SK-N-SH (cell line): ENCODE measurements at regions not wholly inside any gene's neighbourhood (a gene's known extent, or its start where the extent isn't known, plus 50 kb on each side); places are given as distances from the start of the nearest gene placed in this dataset.

Experiments used
- CTCF ChIA-PET: fragments of 300-600, 350-600 bp; formaldehyde crosslinking; extraction: SDS; loops from one replicate; lab custom pipeline; 2021; lab: Yijun Ruan, JAX
- POLR2A ChIA-PET: fragments of 350-600 bp; sonication (Branson Sonifier 250); formaldehyde crosslinking; extraction: SDS; loops from one replicate; lab custom pipeline; 2020; ENCODE audit warnings: antibody characterized with exemption, inconsistent platforms; lab: Yijun Ruan, JAX
- DNase-seq: peaks from one replicate; pipeline ENCODE4 v3.0.0; 2012
- H2AFZ ChIP-seq: fragments of 200-600 bp; sonication (generic); 2 replicates; pipeline ENCODE4 v1.8.1; 2016; ENCODE audit warnings: antibody characterized with exemption, mild to moderate bottlenecking, low read depth
- H3F3A ChIP-seq: fragments of 200-600 bp; sonication (generic); replicated peaks from 2 replicates; pipeline ENCODE3; 2016; ENCODE audit warnings: antibody characterized with exemption, mild to moderate bottlenecking; ENCODE audit not compliant: insufficient read depth
- H3K27ac ChIP-seq, 2 experiments: fragments of 200-500 bp in 1 of 2; fragments of 200-600 bp in 1 of 2; sonication (Bioruptor generic) in 1 of 2; sonication (generic), shearing (Covaris generic) in 1 of 2; 2 replicates each; pipeline versions ENCODE4 v1.5.1 to v1.6.1; 2014 to 2016; ENCODE audit warnings: low read depth in 2 of 2, inconsistent platforms in 1 of 2, low read length in 1 of 2, mild to moderate bottlenecking in 1 of 2, mixed read lengths in 1 of 2
- H3K27me3 ChIP-seq: fragments of 200-600 bp; sonication (generic), shearing (Covaris generic); 2 replicates; pipeline ENCODE4 v1.6.1; 2016; ENCODE audit warnings: mixed run types; ENCODE audit not compliant: insufficient read depth
- H3K36me3 ChIP-seq, 2 experiments: fragments of 200-500 bp in 1 of 2; fragments of 200-600 bp in 1 of 2; sonication (Bioruptor generic) in 1 of 2; sonication (generic) in 1 of 2; replicated peaks in 1 of 2; 2 replicates each; pipeline versions ENCODE3 to v1.5.1; 2014 to 2016; ENCODE audit warnings: low read length in 1 of 2, mild to moderate bottlenecking in 1 of 2; ENCODE audit not compliant: insufficient read depth in 2 of 2, control insufficient read depth in 1 of 2
- H3K4me1 ChIP-seq, 2 experiments: fragments of 200-500 bp in 1 of 2; fragments of 200-600 bp in 1 of 2; sonication (Bioruptor generic) in 1 of 2; sonication (generic), shearing (Covaris generic) in 1 of 2; 2 replicates each; pipeline versions ENCODE4 v1.5.1 to v1.6.1; 2014 to 2016; ENCODE audit warnings: low read depth in 1 of 2, low read length in 1 of 2, mixed run types in 1 of 2; ENCODE audit not compliant: insufficient read depth in 2 of 2, control insufficient read depth in 1 of 2
- H3K4me2 ChIP-seq: fragments of 200-600 bp; sonication (generic), shearing (Covaris generic); 2 replicates; pipeline ENCODE4 v1.6.1; 2017; ENCODE audit warnings: mixed run types
- H3K4me3 ChIP-seq, 2 experiments: fragments of 200-500 bp in 1 of 2; fragments of 200-600 bp in 1 of 2; sonication (Bioruptor generic) in 1 of 2; sonication (generic), shearing (Covaris generic) in 1 of 2; 2 replicates each; pipeline versions ENCODE4 v1.5.1 to v1.8.1; 2014 to 2016; ENCODE audit warnings: low read depth in 2 of 2, inconsistent platforms in 1 of 2, low read length in 1 of 2, mild to moderate bottlenecking in 1 of 2, mixed read lengths in 1 of 2, moderate library complexity in 1 of 2
- H3K79me2 ChIP-seq: fragments of 200-600 bp; sonication (generic); 2 replicates; pipeline ENCODE4 v1.8.1; 2017; ENCODE audit warnings: mild to moderate bottlenecking; ENCODE audit not compliant: insufficient read depth
- H3K9ac ChIP-seq: fragments of 200-600 bp; sonication (generic); 2 replicates; pipeline ENCODE4 v1.6.1; 2017; ENCODE audit warnings: mixed run types
- H3K9me2 ChIP-seq: fragments of 200-600 bp; sonication (generic); 2 replicates; pipeline ENCODE4 v1.6.1; 2017; ENCODE audit warnings: mixed run types
- H3K9me3 ChIP-seq: fragments of 200-600 bp; sonication (generic); 2 replicates; pipeline ENCODE4 v1.6.1; 2017; ENCODE audit warnings: mixed run types, mild to moderate bottlenecking, moderate library complexity
- H4K20me1 ChIP-seq: fragments of 200-600 bp; sonication (generic); 2 replicates; pipeline ENCODE4 v1.6.1; 2017; ENCODE audit warnings: mild to moderate bottlenecking, mixed run types; ENCODE audit not compliant: insufficient read depth
- CHD2 ChIP-seq: fragments of 150-350 bp; IDR thresholded peaks from 2 replicates; pipeline ENCODE4 v1.6.1; 2018; ENCODE audit warnings: low read length; ENCODE audit not compliant: partially characterized antibody
- CTCF ChIP-seq: fragments of 200-600 bp; sonication (generic); IDR thresholded peaks from 2 replicates; pipeline ENCODE4 v1.6.1; 2017; ENCODE audit warnings: antibody characterized with exemption, mild to moderate bottlenecking, moderate library complexity
- ELF1 ChIP-seq: IDR thresholded peaks from 2 replicates; pipeline ENCODE4 v1.4.0; 2012
- EP300 ChIP-seq, 2 experiments: IDR thresholded peaks; 2 replicates each; pipeline versions ENCODE4 v1.4.0 to v1.6.1; 2012; ENCODE audit warnings: borderline replicate concordance in 1 of 2, low read depth in 1 of 2, low read length in 1 of 2
- EZH2phosphoT487 ChIP-seq: fragments of 200-600 bp; sonication (generic); IDR thresholded peaks from 2 replicates; pipeline ENCODE4 v1.6.1; 2017; ENCODE audit warnings: low read depth, mixed run types, mild to moderate bottlenecking, antibody characterized with exemption, moderate library complexity, borderline replicate concordance
- FOSL2 ChIP-seq: IDR thresholded peaks from 2 replicates; pipeline ENCODE4 v1.4.0; 2012; ENCODE audit warnings: low read depth, mild to moderate bottlenecking, moderate library complexity, borderline replicate concordance
- FOXM1 ChIP-seq: IDR thresholded peaks from 2 replicates; pipeline ENCODE4 v1.4.0; 2012; ENCODE audit warnings: low read depth, mild to moderate bottlenecking
- GABPA ChIP-seq: IDR thresholded peaks from 2 replicates; pipeline ENCODE4 v1.4.0; 2012; ENCODE audit warnings: low read depth, mild to moderate bottlenecking
- NRF1 ChIP-seq: IDR thresholded peaks from 2 replicates; pipeline ENCODE4 v1.6.1; 2012; ENCODE audit warnings: low read depth, mild to moderate bottlenecking, low read length
- POLR2AphosphoS5 ChIP-seq: IDR thresholded peaks from 2 replicates; pipeline ENCODE4 v1.6.1; 2012; ENCODE audit warnings: low read depth, low read length
- RAD21 ChIP-seq: IDR thresholded peaks from 2 replicates; pipeline ENCODE4 v1.6.1; 2012; ENCODE audit warnings: mild to moderate bottlenecking, low read length
- RCOR1 ChIP-seq: fragments of 150-350 bp; IDR thresholded peaks from 2 replicates; pipeline ENCODE4 v1.6.1; 2017; ENCODE audit warnings: antibody characterized with exemption, low read length
- RXRA ChIP-seq: IDR thresholded peaks from 2 replicates; pipeline ENCODE4 v1.4.0; 2012; ENCODE audit warnings: low read depth, mild to moderate bottlenecking, borderline replicate concordance
- TAF1 ChIP-seq: IDR thresholded peaks from 2 replicates; pipeline ENCODE4 v1.6.1; 2012; ENCODE audit warnings: low read depth, mild to moderate bottlenecking, low read length, moderate library complexity, borderline replicate concordance
- YY1 ChIP-seq: IDR thresholded peaks from 2 replicates; pipeline ENCODE4 v1.4.0; 2012; ENCODE audit warnings: low read depth, mild to moderate bottlenecking
- WGBS: methylation state at CpG from one replicate; pipeline ENCODE4 v1.1.6; 2017; ENCODE audit warnings: low lambda C conversion rate; 5-methylcytosine and 5-hydroxymethylcytosine counted together
- TF ChIP-seq, protein P1 (sequence below): IDR thresholded peaks from 2 replicates; pipeline ENCODE4 v1.6.1; 2012; ENCODE audit warnings: mild to moderate bottlenecking, low read depth, low read length, moderate library complexity
- TF ChIP-seq, protein P2 (sequence below): fragments of 150-350 bp; IDR thresholded peaks from 2 replicates; pipeline ENCODE4 v1.6.1; 2017; ENCODE audit warnings: antibody characterized with exemption, low read length, low read depth, borderline replicate concordance

DNA sequence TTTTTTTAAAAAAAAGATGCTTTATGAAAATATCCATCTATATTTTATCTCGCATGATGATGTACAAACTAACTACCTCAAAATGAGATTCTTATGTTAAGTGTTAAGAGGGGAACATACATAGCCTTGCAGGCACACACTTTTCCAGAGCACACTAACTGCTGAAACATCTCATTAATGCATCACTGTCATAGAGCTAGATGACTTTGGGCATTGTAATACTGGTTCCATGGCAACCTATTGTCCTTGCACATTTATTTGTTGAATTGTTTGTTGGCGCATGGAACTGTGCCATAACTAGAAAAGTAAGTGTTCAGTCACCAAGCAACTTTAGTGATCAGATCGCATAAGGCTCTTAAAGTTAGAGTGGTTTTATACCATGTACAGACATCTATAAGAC lies 348.3 kb downstream of the GALC start:
- no peaks in the 10 kb centered on the region for H4K20me1 ChIP-seq
- no peaks in the 10 kb centered on the region for H3F3A ChIP-seq
- no peaks in the 10 kb centered on the region for H3K27me3 ChIP-seq
- H3K4me2 ChIP-seq = no peak overlapping the region
- H3K36me3 ChIP-seq = no peaks in the 10 kb centered on the region
- H3K9me3 ChIP-seq = no peaks in the 10 kb centered on the region
- no peaks in the 10 kb centered on the region for H3K79me2 ChIP-seq
- WGBS = 4% methylated on average over 3 of the region's 3 CpGs
- CTCF ChIA-PET = interaction anchor here (1.5 kb wide), 1 partner anchor 10 kb away, joined by 6 read pairs; no protein-coding TSS in a partner anchor
- no peak for DNase-seq
- POLR2A ChIA-PET = no interaction called here
- H3K27ac ChIP-seq = no peak overlapping the region
- H3K9me2 ChIP-seq = no peaks in the 10 kb centered on the region
- no peak overlapping the region for H3K4me3 ChIP-seq
- H3K4me1 ChIP-seq = no peaks in the 10 kb centered on the region
- H3K9ac ChIP-seq = no peak overlapping the region
- no peak overlapping the region for H2AFZ ChIP-seq
- no peak for TF ChIP-seq POLR2AphosphoS5
- no peak for TF ChIP-seq RCOR1
- no peak for TF ChIP-seq CTCF
- TF ChIP-seq GABPA = no peak

- 0% methylated on average over 4 of the region's 4 CpGs for WGBS
- Histone ChIP-seq H4K20me1 (no peaks in the 10 kb centered on the region), H3K4me3 (no peak overlapping the region), H3K36me3 (no peaks in the 10 kb centered on the region), H3K27me3 (no peaks in the 10 kb centered on the region), H3K9me3 (no peaks in the 10 kb centered on the region), H3K9ac (no peak overlapping the region), H3K4me2 (no peak overlapping the region), H3K9me2 (no peaks in the 10 kb centered on the region), H3K27ac (no peak overlapping the region), H3F3A (no peaks in the 10 kb centered on the region), H3K79me2 (no peaks in the 10 kb centered on the region), H2AFZ (no peak overlapping the region), H3K4me1 (no peaks in the 10 kb centered on the region)
- TF ChIP-seq EP300 (IDR thresholded peaks at IDR 0.05; ENCODE audit: borderline replicate concordance in 1 of 2, low read depth in 1 of 2, low read length in 1 of 2) = no peak
- no peak for TF ChIP-seq YY1
- TF ChIP-seq, protein P1, sequence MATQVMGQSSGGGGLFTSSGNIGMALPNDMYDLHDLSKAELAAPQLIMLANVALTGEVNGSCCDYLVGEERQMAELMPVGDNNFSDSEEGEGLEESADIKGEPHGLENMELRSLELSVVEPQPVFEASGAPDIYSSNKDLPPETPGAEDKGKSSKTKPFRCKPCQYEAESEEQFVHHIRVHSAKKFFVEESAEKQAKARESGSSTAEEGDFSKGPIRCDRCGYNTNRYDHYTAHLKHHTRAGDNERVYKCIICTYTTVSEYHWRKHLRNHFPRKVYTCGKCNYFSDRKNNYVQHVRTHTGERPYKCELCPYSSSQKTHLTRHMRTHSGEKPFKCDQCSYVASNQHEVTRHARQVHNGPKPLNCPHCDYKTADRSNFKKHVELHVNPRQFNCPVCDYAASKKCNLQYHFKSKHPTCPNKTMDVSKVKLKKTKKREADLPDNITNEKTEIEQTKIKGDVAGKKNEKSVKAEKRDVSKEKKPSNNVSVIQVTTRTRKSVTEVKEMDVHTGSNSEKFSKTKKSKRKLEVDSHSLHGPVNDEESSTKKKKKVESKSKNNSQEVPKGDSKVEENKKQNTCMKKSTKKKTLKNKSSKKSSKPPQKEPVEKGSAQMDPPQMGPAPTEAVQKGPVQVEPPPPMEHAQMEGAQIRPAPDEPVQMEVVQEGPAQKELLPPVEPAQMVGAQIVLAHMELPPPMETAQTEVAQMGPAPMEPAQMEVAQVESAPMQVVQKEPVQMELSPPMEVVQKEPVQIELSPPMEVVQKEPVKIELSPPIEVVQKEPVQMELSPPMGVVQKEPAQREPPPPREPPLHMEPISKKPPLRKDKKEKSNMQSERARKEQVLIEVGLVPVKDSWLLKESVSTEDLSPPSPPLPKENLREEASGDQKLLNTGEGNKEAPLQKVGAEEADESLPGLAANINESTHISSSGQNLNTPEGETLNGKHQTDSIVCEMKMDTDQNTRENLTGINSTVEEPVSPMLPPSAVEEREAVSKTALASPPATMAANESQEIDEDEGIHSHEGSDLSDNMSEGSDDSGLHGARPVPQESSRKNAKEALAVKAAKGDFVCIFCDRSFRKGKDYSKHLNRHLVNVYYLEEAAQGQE = no peak
- TF ChIP-seq EZH2phosphoT487 = no peak
- no peak for TF ChIP-seq FOXM1
- TF ChIP-seq RAD21 = no peak
- no peak for TF ChIP-seq RXRA
- TF ChIP-seq TAF1 = no peak
- no peak for TF ChIP-seq NRF1
- TF ChIP-seq ELF1 = no peak
- TF ChIP-seq, protein P2, sequence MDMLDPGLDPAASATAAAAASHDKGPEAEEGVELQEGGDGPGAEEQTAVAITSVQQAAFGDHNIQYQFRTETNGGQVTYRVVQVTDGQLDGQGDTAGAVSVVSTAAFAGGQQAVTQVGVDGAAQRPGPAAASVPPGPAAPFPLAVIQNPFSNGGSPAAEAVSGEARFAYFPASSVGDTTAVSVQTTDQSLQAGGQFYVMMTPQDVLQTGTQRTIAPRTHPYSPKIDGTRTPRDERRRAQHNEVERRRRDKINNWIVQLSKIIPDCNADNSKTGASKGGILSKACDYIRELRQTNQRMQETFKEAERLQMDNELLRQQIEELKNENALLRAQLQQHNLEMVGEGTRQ = no peak
- TF ChIP-seq CHD2 = no peak
- no peak for TF ChIP-seq POLR2AphosphoS5
- no peak for TF ChIP-seq FOSL2
- CTCF ChIA-PET = interaction anchor here (0.7 kb wide), 1 partner anchor 28 kb away, joined by 3 read pairs; no protein-coding TSS in a partner anchor
- DNase-seq = no peak
- POLR2A ChIA-PET = no interaction called here
These were observed 350.0 kb downstream of the GALC start for GRCh38 chr14:87643005-87643404.
